HCT116 (cell line): ENCODE measurements at regions not wholly inside any gene's neighbourhood (a gene's known extent, or its start where the extent isn't known, plus 50 kb on each side); places are given as distances from the start of the nearest gene placed in this dataset.

Experiments used
- CTCF ChIP-seq, 3 experiments: fragments of 200-600 bp in 1 of 3; sonication (generic) in 1 of 3; IDR thresholded peaks in 2 of 3; conservative IDR thresholded peaks in 1 of 3; 2 replicates each; pipeline ENCODE4 v1.5.1; 2012 to 2017; ENCODE audit warnings: low read depth in 2 of 3, low read length in 2 of 3, antibody characterized with exemption in 1 of 3, borderline replicate concordance in 1 of 3, control low read depth in 1 of 3, mild to moderate bottlenecking in 1 of 3, mixed read lengths in 1 of 3, mixed run types in 1 of 3, moderate library complexity in 1 of 3; ENCODE audit not compliant: insufficient read depth in 1 of 3
- EGR1 ChIP-seq: IDR thresholded peaks from 2 replicates; pipeline ENCODE4 v1.6.1; 2012; ENCODE audit warnings: low read depth
- POLR2A ChIP-seq: IDR thresholded peaks from 2 replicates; pipeline ENCODE4 v1.7.0; 2011; ENCODE audit warnings: borderline replicate concordance; ENCODE audit not compliant: insufficient read depth, insufficient read length; ENCODE audit errors: extremely low read depth
- POLR2AphosphoS5 ChIP-seq: IDR thresholded peaks from 2 replicates; pipeline ENCODE4 v1.6.1; 2011; ENCODE audit warnings: mild to moderate bottlenecking, low read depth, low read length, moderate library complexity
- RAD21 ChIP-seq: IDR thresholded peaks from 2 replicates; pipeline ENCODE4 v1.6.1; 2012; ENCODE audit warnings: low read depth, mild to moderate bottlenecking
- REST ChIP-seq: IDR thresholded peaks from 2 replicates; pipeline ENCODE4 v1.6.1; 2012; ENCODE audit warnings: low read depth
- SRF ChIP-seq: IDR thresholded peaks from 2 replicates; pipeline ENCODE4 v1.6.1; 2012; ENCODE audit warnings: low read depth
- YY1 ChIP-seq: IDR thresholded peaks from 2 replicates; pipeline ENCODE4 v1.6.1; 2011; ENCODE audit warnings: low read length, low read depth, moderate library complexity, mild to moderate bottlenecking; ENCODE audit not compliant: insufficient replicate concordance; ENCODE audit errors: extremely low read depth
- ZNF274 ChIP-seq: fragments of 200-500 bp; sonication (Bioruptor generic); IDR thresholded peaks from 2 replicates; pipeline ENCODE4 v1.6.1; 2014; ENCODE audit warnings: mild to moderate bottlenecking, low read depth, low read length, inconsistent platforms

- TF ChIP-seq REST: no peak
- no peak for TF ChIP-seq RAD21
- no peak for TF ChIP-seq ZNF274
- TF ChIP-seq POLR2AphosphoS5: no peak
- no peak for TF ChIP-seq YY1
- no peak for TF ChIP-seq EGR1
- no peak for TF ChIP-seq CTCF (IDR thresholded peaks at IDR 0.05 in 2 of 3, conservative IDR thresholded peaks at IDR 0.05 in 1 of 3; ENCODE audit: borderline replicate concordance in 1 of 3, insufficient read depth in 1 of 3, low read depth in 2 of 3, low read length in 2 of 3)
- TF ChIP-seq POLR2A: no peak
- no peak for TF ChIP-seq SRF
Observed at GRCh38 chr7:153397459-153397858, 637.9 kb downstream of the ACTR3B start.
